Endodermal cell (in vitro differentiated cells): ENCODE measurements at regions not wholly inside any gene's neighbourhood (a gene's known extent, or its start where the extent isn't known, plus 50 kb on each side); places are given as distances from the start of the nearest gene placed in this dataset.

Experiments used
- DNase-seq: peaks from one replicate; pipeline ENCODE4 v3.0.0-alpha.2; 2017
- H3K27ac ChIP-seq: 2 replicates; pipeline ENCODE4 v1.5.1; 2013; ENCODE audit warnings: mild to moderate bottlenecking, low read depth, low read length, moderate library complexity
- H3K27me3 ChIP-seq: 2 replicates; pipeline ENCODE4 v1.6.1; 2013; ENCODE audit warnings: mild to moderate bottlenecking, low read length, moderate library complexity; ENCODE audit not compliant: insufficient read depth, control insufficient read depth, poor library complexity, severe bottlenecking
- H3K36me3 ChIP-seq: 2 replicates; pipeline ENCODE4 v1.7.0; 2013; ENCODE audit warnings: mild to moderate bottlenecking, low read length, moderate library complexity; ENCODE audit not compliant: control insufficient read depth, insufficient read depth
- H3K4me1 ChIP-seq: one replicate; pipeline ENCODE4 v1.7.0; 2013; ENCODE audit warnings: low read length; ENCODE audit not compliant: control insufficient read depth, insufficient read depth
- H3K4me3 ChIP-seq: 2 replicates; pipeline ENCODE4 v1.5.1; 2013; ENCODE audit warnings: mild to moderate bottlenecking, low read length, moderate library complexity
- H3K9ac ChIP-seq: 2 replicates; pipeline ENCODE4 v1.6.1; 2013; ENCODE audit warnings: mild to moderate bottlenecking, low read length, moderate library complexity; ENCODE audit not compliant: poor library complexity, severe bottlenecking; ENCODE audit errors: extremely low read depth
- H3K9me3 ChIP-seq: 2 replicates; pipeline ENCODE4 v1.6.1; 2013; ENCODE audit warnings: mild to moderate bottlenecking, low read length, moderate library complexity; ENCODE audit not compliant: control insufficient read depth
- H3K27ac Mint-ChIP-seq: 2 replicates; pipeline ENCODE4 v1.8.0; 2020; ENCODE audit warnings: mixed read lengths
- H3K27me3 Mint-ChIP-seq: 2 replicates; pipeline ENCODE4 v1.8.0; 2021; ENCODE audit warnings: mild to moderate bottlenecking, mixed read lengths; ENCODE audit not compliant: insufficient read depth
- H3K36me3 Mint-ChIP-seq: 2 replicates; pipeline ENCODE4 v1.8.0; 2020; ENCODE audit warnings: low read depth, mixed read lengths
- H3K4me1 Mint-ChIP-seq: 2 replicates; pipeline ENCODE4 v1.8.0; 2020; ENCODE audit warnings: mixed read lengths
- H3K4me3 Mint-ChIP-seq: 2 replicates; pipeline ENCODE4 v1.8.0; 2020; ENCODE audit warnings: mild to moderate bottlenecking, moderate library complexity, mixed read lengths
- H3K9me3 Mint-ChIP-seq: 2 replicates; pipeline ENCODE4 v1.8.0; 2020; ENCODE audit warnings: mild to moderate bottlenecking, mixed read lengths
- WGBS, 2 experiments: methylation state at CpG; one replicate each; pipeline versions ENCODE4 v1.1.5 to v1.1.7; 2013; ENCODE audit warnings: missing lambda C conversion rate in 2 of 2, mixed read lengths in 1 of 2; ENCODE audit not compliant: insufficient coverage in 1 of 2, insufficient read length in 1 of 2; 5-methylcytosine and 5-hydroxymethylcytosine counted together
- TF ChIP-seq, protein P1 (sequence below): fragments of 200-600 bp; sonication (generic); conservative IDR thresholded peaks from 2 replicates; pipeline ENCODE4 v1.5.0; 2021; ENCODE audit warnings: antibody characterized with exemption, mild to moderate bottlenecking

DNA sequence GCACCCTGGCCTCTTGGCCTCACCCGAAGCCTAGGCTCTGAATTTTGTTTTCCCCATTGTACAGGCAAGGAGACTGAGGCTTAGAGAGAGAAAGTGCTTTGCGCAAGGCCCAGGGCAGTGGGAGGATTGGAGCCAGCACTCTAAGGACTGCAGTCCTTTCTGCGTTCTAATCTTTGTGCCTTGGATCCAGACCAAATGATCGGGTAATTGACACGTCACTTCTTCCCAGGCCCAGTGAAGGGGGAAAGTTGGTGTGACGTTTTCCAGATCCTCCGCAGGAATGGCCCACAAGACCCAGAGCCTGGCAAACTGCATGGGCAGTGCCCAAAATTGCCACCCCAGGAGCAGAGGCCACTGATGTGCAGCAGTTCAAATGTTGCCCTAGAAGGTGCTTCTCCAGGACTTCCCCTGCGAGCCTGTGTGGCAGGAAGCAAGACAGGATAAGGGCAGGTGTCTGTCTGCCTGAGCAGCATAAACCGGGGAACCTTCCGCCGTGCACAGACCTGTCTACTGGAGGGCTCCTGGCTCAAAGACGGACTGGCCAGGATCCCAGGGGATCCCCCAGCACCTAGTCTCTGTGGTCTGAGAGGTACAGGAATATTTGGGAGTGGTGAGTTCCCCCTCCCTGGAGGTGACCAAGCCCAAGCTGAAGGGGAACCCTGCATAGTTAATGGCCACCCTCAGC, 194.5 kb upstream of the TLE3 start:
- H3K27ac Mint-ChIP-seq, result no peak overlapping the region
- H3K9me3 Mint-ChIP-seq, result no peaks in the 10 kb centered on the region
- H3K27me3 ChIP-seq, result peaks cover 15% of the 10 kb centered on the region
- 94 to 100% methylated on average over 6 to 12 of the region's 12 CpGs for WGBS, 2 experiments
- H3K9ac ChIP-seq, result no peak overlapping the region
- no peak for DNase-seq
- H3K9me3 ChIP-seq, result no peaks in the 10 kb centered on the region
- H3K27me3 Mint-ChIP-seq, result peaks cover 24% of the 10 kb centered on the region
- H3K4me1 ChIP-seq, result peaks cover 2% of the 10 kb centered on the region
- H3K4me1 Mint-ChIP-seq, result peaks cover 7% of the 10 kb centered on the region
- no peaks in the 10 kb centered on the region for H3K36me3 Mint-ChIP-seq
- TF ChIP-seq, protein P1, sequence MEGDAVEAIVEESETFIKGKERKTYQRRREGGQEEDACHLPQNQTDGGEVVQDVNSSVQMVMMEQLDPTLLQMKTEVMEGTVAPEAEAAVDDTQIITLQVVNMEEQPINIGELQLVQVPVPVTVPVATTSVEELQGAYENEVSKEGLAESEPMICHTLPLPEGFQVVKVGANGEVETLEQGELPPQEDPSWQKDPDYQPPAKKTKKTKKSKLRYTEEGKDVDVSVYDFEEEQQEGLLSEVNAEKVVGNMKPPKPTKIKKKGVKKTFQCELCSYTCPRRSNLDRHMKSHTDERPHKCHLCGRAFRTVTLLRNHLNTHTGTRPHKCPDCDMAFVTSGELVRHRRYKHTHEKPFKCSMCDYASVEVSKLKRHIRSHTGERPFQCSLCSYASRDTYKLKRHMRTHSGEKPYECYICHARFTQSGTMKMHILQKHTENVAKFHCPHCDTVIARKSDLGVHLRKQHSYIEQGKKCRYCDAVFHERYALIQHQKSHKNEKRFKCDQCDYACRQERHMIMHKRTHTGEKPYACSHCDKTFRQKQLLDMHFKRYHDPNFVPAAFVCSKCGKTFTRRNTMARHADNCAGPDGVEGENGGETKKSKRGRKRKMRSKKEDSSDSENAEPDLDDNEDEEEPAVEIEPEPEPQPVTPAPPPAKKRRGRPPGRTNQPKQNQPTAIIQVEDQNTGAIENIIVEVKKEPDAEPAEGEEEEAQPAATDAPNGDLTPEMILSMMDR, result no peak
- H3K27ac ChIP-seq, result no peak overlapping the region
- H3K4me3 Mint-ChIP-seq, result no peak overlapping the region
- H3K4me3 ChIP-seq, result no peak overlapping the region
- H3K36me3 ChIP-seq, result no peaks in the 10 kb centered on the region

DNA sequence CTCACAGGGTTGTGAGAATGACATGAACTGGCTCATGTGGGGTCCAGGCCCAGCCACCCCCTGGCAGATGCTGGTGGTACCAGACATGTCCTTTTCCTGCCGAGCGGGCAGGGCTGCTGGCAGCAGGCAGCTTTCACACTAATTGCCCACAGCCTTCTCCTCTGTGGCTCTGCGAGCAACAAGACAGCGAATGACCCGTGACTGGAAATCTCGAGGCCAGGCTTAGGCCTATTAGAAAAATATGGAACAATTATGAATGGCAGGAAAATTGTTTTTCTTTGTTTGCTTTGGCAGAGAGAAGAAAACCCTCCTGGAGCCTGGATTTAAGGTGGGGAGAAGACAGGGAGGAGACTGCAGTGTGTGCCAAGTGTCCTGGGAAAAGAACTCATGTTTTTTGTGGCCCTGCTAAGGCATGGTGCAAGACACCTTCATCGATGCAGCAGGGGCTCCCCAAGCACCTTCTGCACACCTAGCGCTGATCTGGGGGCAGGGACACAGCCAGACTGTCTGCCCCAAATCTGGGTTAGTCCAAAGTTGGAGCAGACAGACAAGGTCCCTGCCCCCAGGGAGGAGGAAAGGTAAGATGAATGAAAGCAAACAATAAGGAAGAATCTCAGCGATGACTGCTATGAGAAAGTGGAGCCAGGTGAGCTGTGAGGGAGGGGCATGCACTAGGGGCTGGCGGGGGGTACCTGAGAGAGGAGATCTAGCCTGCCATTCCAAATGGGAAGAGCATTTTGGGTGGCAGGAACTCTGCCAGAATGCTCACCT, 193.8 kb upstream of the TLE3 start:
- Histone ChIP-seq H3K27ac (no peak overlapping the region), H3K4me3 (no peak overlapping the region), H3K9me3 (no peaks in the 10 kb centered on the region), H3K36me3 (no peaks in the 10 kb centered on the region), H3K27me3 (peaks cover 15% of the 10 kb centered on the region), H3K9ac (no peak overlapping the region), H3K4me1 (peaks cover 2% of the 10 kb centered on the region)
- Mint-ChIP-seq H3K27me3 (peaks cover 23% of the 10 kb centered on the region), H3K27ac (no peak overlapping the region), H3K4me1 (peaks cover 7% of the 10 kb centered on the region), H3K36me3 (no peaks in the 10 kb centered on the region), H3K9me3 (no peaks in the 10 kb centered on the region), H3K4me3 (no peak overlapping the region)
- WGBS, 2 experiments, result 91 to 94% methylated on average over 5 to 10 of the region's 10 CpGs
- TF ChIP-seq, protein P1, result no peak
- no peak for DNase-seq

DNA sequence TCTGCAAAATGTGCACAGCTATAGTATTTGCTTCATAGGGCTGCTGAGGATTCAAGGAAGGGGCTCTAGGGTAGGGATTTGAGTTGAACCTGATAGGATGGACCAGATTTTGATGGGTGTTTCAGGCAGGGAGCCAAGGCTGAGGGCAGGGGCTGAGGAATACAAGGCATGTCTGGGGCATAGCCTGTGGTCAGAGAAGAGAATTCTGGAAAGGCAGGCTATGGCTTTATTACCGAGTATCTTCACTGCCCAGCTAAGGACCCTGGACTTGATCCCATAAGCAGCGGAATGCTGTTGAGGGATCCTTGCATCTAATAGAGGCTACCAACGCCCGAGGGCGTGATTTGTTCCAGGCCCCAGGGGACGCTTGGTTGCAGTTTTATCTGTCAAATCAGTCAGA, 193.0 kb upstream of the TLE3 start:
- no peak overlapping the region for H3K4me3 Mint-ChIP-seq
- peaks cover 10% of the 10 kb centered on the region for H3K4me1 Mint-ChIP-seq
- Histone ChIP-seq H3K4me3 (no peak overlapping the region), H3K4me1 (peaks cover 2% of the 10 kb centered on the region), H3K27ac (no peak overlapping the region), H3K27me3 (peaks cover 15% of the 10 kb centered on the region), H3K9ac (no peak overlapping the region), H3K9me3 (no peaks in the 10 kb centered on the region), H3K36me3 (no peaks in the 10 kb centered on the region)
- H3K36me3 Mint-ChIP-seq, result no peaks in the 10 kb centered on the region
- H3K27me3 Mint-ChIP-seq, result peaks cover 23% of the 10 kb centered on the region
- 94 to 95% methylated on average over 6 of the region's 6 CpGs for WGBS, 2 experiments
- TF ChIP-seq, protein P1, result no peak
- no peaks in the 10 kb centered on the region for H3K9me3 Mint-ChIP-seq
- no peak overlapping the region for H3K27ac Mint-ChIP-seq
- no peak for DNase-seq
